ENCODE measurements at regions not wholly inside any gene's neighbourhood (a gene's known extent, or its start where the extent isn't known, plus 50 kb on each side); places are given as distances from the start of the nearest gene placed in this dataset.

- CTCF ChIA-PET = interaction anchor here (0.9 kb wide), 1 partner anchor 40 kb away, joined by 4 read pairs; no protein-coding TSS in a partner anchor
- Histone ChIP-seq H3K4me1 (ENCODE audit: control insufficient read depth, insufficient read depth, low read length) (no peaks in the 10 kb centered on the region), H3K36me3 (ENCODE audit: control insufficient read depth in 2 of 2, insufficient read depth in 1 of 2, low read length in 2 of 2) (no peaks in the 10 kb centered on the region), H3K9me3 (ENCODE audit: control insufficient read depth, insufficient read depth, low read depth, low read length) (no peaks in the 10 kb centered on the region), H3K27ac (ENCODE audit: extremely low read depth, low read depth, low read length) (no peak overlapping the region), H3K4me3 (ENCODE audit: low read depth, low read length) (no peak overlapping the region)
- POLR2A ChIA-PET = no interaction called here
- TF ChIP-seq ZNF707 (tag by site-specific recombination; IDR thresholded peaks at IDR 0.05) (no peak), ZNF785 (tag by site-specific recombination; IDR thresholded peaks at IDR 0.05) (no peak), ZIC2 (tag by site-specific recombination; IDR thresholded peaks at IDR 0.05) (no peak), ZNF48 (tag by site-specific recombination; IDR thresholded peaks at IDR 0.05) (no peak), ZNF354C (tag by site-specific recombination; IDR thresholded peaks at IDR 0.05; ENCODE audit: borderline replicate concordance, low read depth) (no peak), ZNF777 (tag by site-specific recombination; IDR thresholded peaks at IDR 0.05; ENCODE audit: borderline replicate concordance) (no peak), SALL2 (tag by site-specific recombination; IDR thresholded peaks at IDR 0.05; ENCODE audit: borderline replicate concordance) (no peak), ZNF169 (tag by site-specific recombination; IDR thresholded peaks at IDR 0.05) (no peak), AEBP2 (tag by site-specific recombination; IDR thresholded peaks at IDR 0.05; ENCODE audit: borderline replicate concordance) (no peak), ZBTB8A (tag by site-specific recombination; IDR thresholded peaks at IDR 0.05) (no peak), ZNF16 (tag by site-specific recombination; IDR thresholded peaks at IDR 0.05; ENCODE audit: low read depth) (no peak), ZNF473 (tag by site-specific recombination; IDR thresholded peaks at IDR 0.05) (no peak), ZNF221 (tag by site-specific recombination; IDR thresholded peaks at IDR 0.05; ENCODE audit: borderline replicate concordance) (no peak), SCRT2 (tag by site-specific recombination; IDR thresholded peaks at IDR 0.05) (no peak), ZNF140 (tag by site-specific recombination; IDR thresholded peaks at IDR 0.05) (no peak)
- TF ChIP-seq, protein P1, sequence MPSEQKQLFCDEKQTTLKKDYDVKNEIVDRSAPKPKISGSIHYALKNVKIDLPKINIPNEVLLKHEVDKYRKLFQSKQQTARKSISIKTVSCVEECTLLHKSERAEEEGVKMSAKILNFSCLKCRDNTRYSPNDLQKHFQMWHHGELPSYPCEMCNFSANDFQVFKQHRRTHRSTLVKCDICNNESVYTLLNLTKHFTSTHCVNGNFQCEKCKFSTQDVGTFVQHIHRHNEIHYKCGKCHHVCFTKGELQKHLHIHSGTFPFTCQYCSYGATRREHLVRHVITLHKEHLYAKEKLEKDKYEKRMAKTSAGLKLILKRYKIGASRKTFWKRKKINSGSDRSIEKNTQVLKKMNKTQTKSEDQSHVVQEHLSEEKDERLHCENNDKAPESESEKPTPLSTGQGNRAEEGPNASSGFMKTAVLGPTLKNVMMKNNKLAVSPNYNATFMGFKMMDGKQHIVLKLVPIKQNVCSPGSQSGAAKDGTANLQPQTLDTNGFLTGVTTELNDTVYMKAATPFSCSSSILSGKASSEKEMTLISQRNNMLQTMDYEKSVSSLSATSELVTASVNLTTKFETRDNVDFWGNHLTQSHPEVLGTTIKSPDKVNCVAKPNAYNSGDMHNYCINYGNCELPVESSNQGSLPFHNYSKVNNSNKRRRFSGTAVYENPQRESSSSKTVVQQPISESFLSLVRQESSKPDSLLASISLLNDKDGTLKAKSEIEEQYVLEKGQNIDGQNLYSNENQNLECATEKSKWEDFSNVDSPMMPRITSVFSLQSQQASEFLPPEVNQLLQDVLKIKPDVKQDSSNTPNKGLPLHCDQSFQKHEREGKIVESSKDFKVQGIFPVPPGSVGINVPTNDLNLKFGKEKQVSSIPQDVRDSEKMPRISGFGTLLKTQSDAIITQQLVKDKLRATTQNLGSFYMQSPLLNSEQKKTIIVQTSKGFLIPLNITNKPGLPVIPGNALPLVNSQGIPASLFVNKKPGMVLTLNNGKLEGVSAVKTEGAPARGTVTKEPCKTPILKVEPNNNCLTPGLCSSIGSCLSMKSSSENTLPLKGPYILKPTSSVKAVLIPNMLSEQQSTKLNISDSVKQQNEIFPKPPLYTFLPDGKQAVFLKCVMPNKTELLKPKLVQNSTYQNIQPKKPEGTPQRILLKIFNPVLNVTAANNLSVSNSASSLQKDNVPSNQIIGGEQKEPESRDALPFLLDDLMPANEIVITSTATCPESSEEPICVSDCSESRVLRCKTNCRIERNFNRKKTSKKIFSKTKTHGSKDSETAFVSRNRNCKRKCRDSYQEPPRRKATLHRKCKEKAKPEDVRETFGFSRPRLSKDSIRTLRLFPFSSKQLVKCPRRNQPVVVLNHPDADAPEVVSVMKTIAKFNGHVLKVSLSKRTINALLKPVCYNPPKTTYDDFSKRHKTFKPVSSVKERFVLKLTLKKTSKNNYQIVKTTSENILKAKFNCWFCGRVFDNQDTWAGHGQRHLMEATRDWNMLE (tag by site-specific recombination; conservative IDR thresholded peaks at IDR 0.05; ENCODE audit: low read depth) = no peak
- TF ChIP-seq, protein P2, sequence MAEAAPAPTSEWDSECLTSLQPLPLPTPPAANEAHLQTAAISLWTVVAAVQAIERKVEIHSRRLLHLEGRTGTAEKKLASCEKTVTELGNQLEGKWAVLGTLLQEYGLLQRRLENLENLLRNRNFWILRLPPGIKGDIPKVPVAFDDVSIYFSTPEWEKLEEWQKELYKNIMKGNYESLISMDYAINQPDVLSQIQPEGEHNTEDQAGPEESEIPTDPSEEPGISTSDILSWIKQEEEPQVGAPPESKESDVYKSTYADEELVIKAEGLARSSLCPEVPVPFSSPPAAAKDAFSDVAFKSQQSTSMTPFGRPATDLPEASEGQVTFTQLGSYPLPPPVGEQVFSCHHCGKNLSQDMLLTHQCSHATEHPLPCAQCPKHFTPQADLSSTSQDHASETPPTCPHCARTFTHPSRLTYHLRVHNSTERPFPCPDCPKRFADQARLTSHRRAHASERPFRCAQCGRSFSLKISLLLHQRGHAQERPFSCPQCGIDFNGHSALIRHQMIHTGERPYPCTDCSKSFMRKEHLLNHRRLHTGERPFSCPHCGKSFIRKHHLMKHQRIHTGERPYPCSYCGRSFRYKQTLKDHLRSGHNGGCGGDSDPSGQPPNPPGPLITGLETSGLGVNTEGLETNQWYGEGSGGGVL (tag by site-specific recombination; IDR thresholded peaks at IDR 0.05) = no peak
Observed at GRCh38 chrX:99077099-99077498, 1333.0 kb downstream of the PCDH19 start.

DNA sequence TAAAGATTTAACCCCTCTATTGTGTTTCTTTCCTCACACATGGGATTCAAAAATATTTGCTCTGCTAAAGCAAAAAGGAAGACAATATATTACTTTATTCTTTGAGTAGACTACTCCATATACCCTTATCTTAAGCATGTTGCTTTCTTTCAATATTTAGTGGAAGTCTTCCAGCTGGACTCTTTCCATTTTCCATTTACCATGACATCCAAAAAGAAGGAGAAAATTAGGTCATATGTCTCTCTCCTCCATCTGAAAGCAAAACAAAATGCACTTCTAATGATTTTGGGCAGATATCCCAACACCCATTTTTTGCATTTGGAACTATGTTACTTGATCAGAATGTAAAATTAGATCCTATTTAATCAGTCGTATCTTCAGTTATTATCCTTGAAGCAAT is 1336.5 kb downstream of the PCDH19 start:
- H3K27ac ChIP-seq (ENCODE audit: extremely low read depth, low read depth, low read length) = no peak overlapping the region
- ChIA-PET CTCF (no interaction called here), POLR2A (no interaction called here)
- TF ChIP-seq ZNF449 (tag by site-specific recombination; IDR thresholded peaks at IDR 0.05) (no peak), KLF8 (tag by site-specific recombination; IDR thresholded peaks at IDR 0.05) (no peak), ZNF558 (tag by site-specific recombination; IDR thresholded peaks at IDR 0.05) (no peak), ZNF24 (tag by site-specific recombination; IDR thresholded peaks at IDR 0.05) (no peak), ZBTB48 (tag by site-specific recombination; IDR thresholded peaks at IDR 0.05) (no peak), ZNF223 (tag by site-specific recombination; IDR thresholded peaks at IDR 0.05) (no peak), ZNF629 (tag by site-specific recombination; IDR thresholded peaks at IDR 0.05) (no peak), ELK4 (IDR thresholded peaks at IDR 0.05; ENCODE audit: borderline replicate concordance, low read depth, low read length) (no peak)

More for the DNA sequence above, 1336.5 kb downstream of the PCDH19 start:
- no peaks in the 10 kb centered on the region for H3K36me3 ChIP-seq (ENCODE audit: control insufficient read depth in 2 of 2, insufficient read depth in 1 of 2, low read length in 2 of 2)
- no peak overlapping the region for H3K4me3 ChIP-seq (ENCODE audit: low read depth, low read length)
- no peaks in the 10 kb centered on the region for H3K9me3 ChIP-seq (ENCODE audit: control insufficient read depth, insufficient read depth, low read depth, low read length)
- H3K4me1 ChIP-seq (ENCODE audit: control insufficient read depth, insufficient read depth, low read length) = no peaks in the 10 kb centered on the region

Measured in HEK293 (cell line).